RPMI8226 (cell line): ENCODE measurements at regions not wholly inside any gene's neighbourhood (a gene's known extent, or its start where the extent isn't known, plus 50 kb on each side); places are given as distances from the start of the nearest gene placed in this dataset.

ENCODE experiments used
- DNase-seq: peaks from one replicate; pipeline ENCODE4 v3.0.0-alpha.2; 2015

GRCh38 chr11:45553383-45553936 is 112.0 kb downstream of the CHST1 start:
- no peak for DNase-seq

- no peak for DNase-seq
These were observed 114.2 kb downstream of the CHST1 start for GRCh38 chr11:45551191-45551713.

- DNase-seq, result no peak
These were observed 116.2 kb downstream of the CHST1 start for GRCh38 chr11:45549257-45549656.

GRCh38 chr11:45546366-45546765 is 119.1 kb downstream of the CHST1 start:
- DNase-seq, result no peak

GRCh38 chr11:45544826-45545225 is 120.6 kb downstream of the CHST1 start:
- DNase-seq, result no peak

GRCh38 chr11:45543808-45544422 is 121.5 kb downstream of the CHST1 start:
- peak; percentile 15 for DNase-seq

- no peak for DNase-seq
These were observed 122.3 kb downstream of the CHST1 start for GRCh38 chr11:45543081-45543480.

GRCh38 chr11:45541693-45542434 is 123.6 kb downstream of the CHST1 start:
- DNase-seq, result no peak

- DNase-seq, result no peak
These were observed 126.5 kb downstream of the CHST1 start for GRCh38 chr11:45538939-45539338.

GRCh38 chr11:45538363-45538762 is 127.1 kb downstream of the CHST1 start:
- no peak for DNase-seq

GRCh38 chr11:45537614-45538013 is 127.8 kb downstream of the CHST1 start:
- DNase-seq, result no peak

GRCh38 chr11:45535033-45535432 is 130.4 kb downstream of the CHST1 start:
- no peak for DNase-seq

GRCh38 chr11:45534132-45534531 is 131.3 kb downstream of the CHST1 start:
- DNase-seq, result no peak

- no peak for DNase-seq
These were observed 132.9 kb downstream of the CHST1 start for GRCh38 chr11:45532546-45532945.

GRCh38 chr11:45530776-45531175 is 134.6 kb downstream of the CHST1 start:
- no peak for DNase-seq

- no peak for DNase-seq
These were observed 135.3 kb downstream of the CHST1 start for GRCh38 chr11:45530111-45530510.

GRCh38 chr11:45528435-45528834 is 137.0 kb downstream of the CHST1 start:
- no peak for DNase-seq

GRCh38 chr11:45527898-45528297 is 137.5 kb downstream of the CHST1 start:
- DNase-seq, result no peak

GRCh38 chr11:45525393-45525792 is 140.0 kb downstream of the CHST1 start:
- DNase-seq, result no peak

- DNase-seq, result no peak
These were observed 141.7 kb downstream of the CHST1 start for GRCh38 chr11:45523760-45524159.

- DNase-seq, result no peak
These were observed 146.4 kb downstream of the CHST1 start for GRCh38 chr11:45518833-45519535.

- DNase-seq, result no peak
These were observed 147.1 kb downstream of the CHST1 start for GRCh38 chr11:45518141-45518832.
